Thyroid gland (tissue), 4 donors: ENCODE measurements at regions not wholly inside any gene's neighbourhood (a gene's known extent, or its start where the extent isn't known, plus 50 kb on each side); places are given as distances from the start of the nearest gene placed in this dataset.
"Not testable (repeated sequence)": the region's sequence is repeated elsewhere in the genome, so short reads cannot be mapped to it uniquely, and the experiment has no call there.

Experiments used
- CTCF ChIP-seq, 6 experiments: fragments of 200-600 bp in 3 of 6; fragments of 450-650 bp in 3 of 6; sonication (generic) in 3 of 6; IDR thresholded peaks; one replicate each; pipeline ENCODE4 v1.5.1; 2016 to 2019; ENCODE audit warnings: antibody characterized with exemption in 6 of 6, mild to moderate bottlenecking in 2 of 6, inconsistent platforms in 1 of 6, moderate library complexity in 1 of 6
- POLR2A ChIP-seq, 2 donors: fragments of 450-650 bp; IDR thresholded peaks; one replicate each; pipeline ENCODE4 v1.6.1; 2017; ENCODE audit warnings: antibody characterized with exemption in 2 of 2, mild to moderate bottlenecking in 2 of 2, moderate library complexity in 1 of 2

GRCh38 chr2:89153210-89153609 is 461.7 kb downstream of the RPIA start:
- TF ChIP-seq POLR2A, CTCF (IDR thresholded peaks at IDR 0.05): not testable (repeated sequence)
